ENCODE measurements at regions not wholly inside any gene's neighbourhood (a gene's known extent, or its start where the extent isn't known, plus 50 kb on each side); places are given as distances from the start of the nearest gene placed in this dataset.

DNA sequence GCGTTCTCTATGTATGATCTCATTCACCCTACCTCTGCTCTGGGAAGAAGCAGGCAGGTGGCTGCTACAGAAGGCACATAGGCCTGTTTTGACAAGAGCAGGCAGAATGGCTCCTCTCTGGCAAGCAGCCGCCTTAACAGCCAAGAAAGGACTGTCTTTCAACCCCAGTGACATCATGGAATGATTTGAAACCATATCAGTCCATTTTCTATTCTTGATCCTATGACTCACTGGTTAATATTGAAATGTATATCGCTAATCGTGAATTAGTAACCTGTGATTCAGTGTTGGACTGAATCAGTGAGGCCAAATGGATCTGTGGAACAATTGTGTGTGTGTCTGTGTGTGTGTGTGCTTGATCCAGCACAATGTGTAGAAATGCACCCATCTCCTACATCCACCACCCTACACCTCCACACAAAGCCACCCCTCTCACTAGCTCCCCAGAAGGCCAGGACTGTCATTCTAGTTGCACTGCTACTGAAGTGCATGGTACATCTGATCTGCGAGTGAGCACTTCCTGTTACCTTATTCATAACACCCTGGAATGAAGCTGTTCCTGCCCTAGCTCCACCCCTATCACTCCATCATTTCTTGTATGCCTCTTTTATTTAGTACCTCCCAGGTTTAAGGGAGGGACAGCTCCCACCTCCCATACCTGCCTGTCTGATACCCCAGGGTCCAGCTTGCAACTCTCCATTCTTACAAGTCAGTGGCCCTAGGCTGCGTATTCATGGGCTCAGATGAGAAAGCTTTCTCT, 460.0 kb downstream of the FOXO1 start:
- TF ChIP-seq RBM15 (IDR thresholded peaks at IDR 0.05; ENCODE audit: insufficient read depth, low read length) (no peak), SNIP1 (IDR thresholded peaks at IDR 0.05; ENCODE audit: low read depth) (no peak), SRF (CRISPR knock-in tag; IDR thresholded peaks at IDR 0.05) (no peak), SREBF2 (CRISPR knock-in tag; IDR thresholded peaks at IDR 0.05) (no peak), POLR2AphosphoS2 (IDR thresholded peaks at IDR 0.05; ENCODE audit: low read length) (no peak), KDM4B (IDR thresholded peaks at IDR 0.05; ENCODE audit: borderline replicate concordance in 2 of 2, low read depth in 1 of 2) (no peak), FOXK1 (CRISPR knock-in tag; IDR thresholded peaks at IDR 0.05; ENCODE audit: borderline replicate concordance) (no peak), ZNF24 (IDR thresholded peaks at IDR 0.05) (no peak), ZNF239 (CRISPR knock-in tag; IDR thresholded peaks at IDR 0.05) (no peak), ZFP36 (IDR thresholded peaks at IDR 0.05; ENCODE audit: low read depth, low read length, partially characterized antibody) (no peak), ZC3H4 (CRISPR knock-in tag; IDR thresholded peaks at IDR 0.05; ENCODE audit: borderline replicate concordance) (no peak), SIN3A (IDR thresholded peaks at IDR 0.05; ENCODE audit: borderline replicate concordance in 2 of 2, control insufficient read depth in 1 of 2, low read depth in 2 of 2, low read length in 2 of 2) (no peak)
- TF ChIP-seq, protein P1, sequence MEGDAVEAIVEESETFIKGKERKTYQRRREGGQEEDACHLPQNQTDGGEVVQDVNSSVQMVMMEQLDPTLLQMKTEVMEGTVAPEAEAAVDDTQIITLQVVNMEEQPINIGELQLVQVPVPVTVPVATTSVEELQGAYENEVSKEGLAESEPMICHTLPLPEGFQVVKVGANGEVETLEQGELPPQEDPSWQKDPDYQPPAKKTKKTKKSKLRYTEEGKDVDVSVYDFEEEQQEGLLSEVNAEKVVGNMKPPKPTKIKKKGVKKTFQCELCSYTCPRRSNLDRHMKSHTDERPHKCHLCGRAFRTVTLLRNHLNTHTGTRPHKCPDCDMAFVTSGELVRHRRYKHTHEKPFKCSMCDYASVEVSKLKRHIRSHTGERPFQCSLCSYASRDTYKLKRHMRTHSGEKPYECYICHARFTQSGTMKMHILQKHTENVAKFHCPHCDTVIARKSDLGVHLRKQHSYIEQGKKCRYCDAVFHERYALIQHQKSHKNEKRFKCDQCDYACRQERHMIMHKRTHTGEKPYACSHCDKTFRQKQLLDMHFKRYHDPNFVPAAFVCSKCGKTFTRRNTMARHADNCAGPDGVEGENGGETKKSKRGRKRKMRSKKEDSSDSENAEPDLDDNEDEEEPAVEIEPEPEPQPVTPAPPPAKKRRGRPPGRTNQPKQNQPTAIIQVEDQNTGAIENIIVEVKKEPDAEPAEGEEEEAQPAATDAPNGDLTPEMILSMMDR (IDR thresholded peaks at IDR 0.05 in 2 of 3, conservative IDR thresholded peaks at IDR 0.05 in 1 of 3; ENCODE audit: insufficient read depth in 2 of 3, low read depth in 1 of 3, low read length in 3 of 3), result no peak
